Activated CD4-positive, alpha-beta T cell treated with anti-CD3 and anti-CD28 coated beads for 24 hours (primary cell): ENCODE measurements at regions not wholly inside any gene's neighbourhood (a gene's known extent, or its start where the extent isn't known, plus 50 kb on each side); places are given as distances from the start of the nearest gene placed in this dataset.
"Not testable (repeated sequence)": the region's sequence is repeated elsewhere in the genome, so short reads cannot be mapped to it uniquely, and the experiment has no call there.

ENCODE experiments used
- DNase-seq, 2 donors: peaks; one replicate each; pipeline ENCODE4 v3.0.0-alpha.2; 2020; ENCODE audit warnings: low read depth in 2 of 2

GRCh38 chr16:87199901-87200300, 117.3 kb downstream of the C16orf95 start:
- no peak for DNase-seq

- no peak for DNase-seq
These were observed 116.6 kb downstream of the C16orf95 start for GRCh38 chr16:87200637-87201036.

GRCh38 chr16:87201052-87201451, 116.1 kb downstream of the C16orf95 start:
- DNase-seq: no peak

GRCh38 chr16:87201790-87202189, 115.4 kb downstream of the C16orf95 start:
- no peak for DNase-seq

- no peak for DNase-seq
These were observed 114.8 kb downstream of the C16orf95 start for GRCh38 chr16:87202346-87202745.

GRCh38 chr16:87203060-87203656, 114.0 kb downstream of the C16orf95 start:
- peak; percentile 17 to 47 for DNase-seq

GRCh38 chr16:87206646-87207451, 110.3 kb downstream of the C16orf95 start:
- DNase-seq: no peak

- DNase-seq: no peak
These were observed 109.7 kb downstream of the C16orf95 start for GRCh38 chr16:87207509-87207908.

GRCh38 chr16:87207965-87208364, 109.2 kb downstream of the C16orf95 start:
- DNase-seq: no peak

- not testable (repeated sequence) for DNase-seq
These were observed 108.2 kb downstream of the C16orf95 start for GRCh38 chr16:87208968-87209367.

- DNase-seq: no peak
These were observed 107.2 kb downstream of the C16orf95 start for GRCh38 chr16:87209808-87210512.

GRCh38 chr16:87210894-87211293, 106.3 kb downstream of the C16orf95 start:
- DNase-seq: no peak

GRCh38 chr16:87212026-87212425, 105.2 kb downstream of the C16orf95 start:
- DNase-seq: no peak

- DNase-seq: no peak
These were observed 103.7 kb downstream of the C16orf95 start for GRCh38 chr16:87213536-87213935.

- DNase-seq: no peak
These were observed 100.9 kb downstream of the C16orf95 start for GRCh38 chr16:87216148-87216840.

GRCh38 chr16:87216841-87217275, 100.3 kb downstream of the C16orf95 start:
- no peak for DNase-seq

GRCh38 chr16:87217802-87218201, 99.4 kb downstream of the C16orf95 start:
- not testable (repeated sequence) for DNase-seq

GRCh38 chr16:87218281-87219055, 98.7 kb downstream of the C16orf95 start:
- no peak for DNase-seq

GRCh38 chr16:87219287-87219909, 97.8 kb downstream of the C16orf95 start:
- no peak for DNase-seq

- DNase-seq: no peak
These were observed 95.6 kb downstream of the C16orf95 start for GRCh38 chr16:87221633-87222032.

GRCh38 chr16:87222335-87222734, 94.9 kb downstream of the C16orf95 start:
- no peak for DNase-seq
